HCT116 (cell line): ENCODE measurements at regions not wholly inside any gene's neighbourhood (a gene's known extent, or its start where the extent isn't known, plus 50 kb on each side); places are given as distances from the start of the nearest gene placed in this dataset.

Source experiments
- ATAC-seq: fragments of 200-7000 bp; cut with Tn5 transposase; 2 replicates; pipeline ENCODE4 v1.9.1; 2020; ENCODE audit warnings: mild to moderate bottlenecking, moderate library complexity
- BruUV-seq: library from RNA; stranded (reverse); fragments of 400-500 nt; replicated peaks from 2 replicates; lab custom pipeline; 2021; lab: Mats Ljungman, UMichigan
- CTCF ChIA-PET: fragments of 300-600 bp; sonication (Branson Sonifier 250); formaldehyde crosslinking; loops from one replicate; lab custom pipeline; 2021; ENCODE audit warnings: antibody characterized with exemption; lab: Charles Lee
- POLR2A ChIA-PET: fragments of 300-600, 350-600 bp; sonication (Branson Sonifier 250); formaldehyde crosslinking; loops from one replicate; lab custom pipeline; 2021; ENCODE audit warnings: antibody characterized with exemption; lab: Charles Lee
- RAD21 ChIA-PET, 2 experiments: fragments of 300-600 bp; sonication (Branson Sonifier 250); formaldehyde crosslinking; loops; one replicate each; lab custom pipeline; 2023; ENCODE audit warnings: low total read pairs in 2 of 2; ENCODE audit not compliant: uncharacterized antibody in 2 of 2, unreplicated experiment in 2 of 2, low non-redundant PET in 1 of 2; lab: Charles Lee
- DNase-seq: peaks from one replicate; pipeline ENCODE4 v3.0.0-alpha.2; 2010; ENCODE audit warnings: low read depth, low spot score
- H2AFZ ChIP-seq: fragments of 200-600 bp; shearing (Covaris generic), sonication (generic); 2 replicates; pipeline ENCODE4 v1.6.1; 2017; ENCODE audit warnings: low read depth, mixed run types, mixed read lengths, antibody characterized with exemption, low read length; ENCODE audit not compliant: poor library complexity, severe bottlenecking
- H3K27ac ChIP-seq: 2 replicates; pipeline ENCODE4 v1.5.1; 2012; ENCODE audit warnings: low read depth, low read length
- H3K27me3 ChIP-seq: fragments of 200-600 bp; sonication (generic); 2 replicates; pipeline ENCODE4 v1.6.1; 2016; ENCODE audit warnings: mixed run types, low read length, mixed read lengths; ENCODE audit not compliant: insufficient read depth
- H3K36me3 ChIP-seq, 2 experiments: fragments of 200-500 bp in 1 of 2; fragments of 200-600 bp in 1 of 2; sonication (Bioruptor generic) in 1 of 2; sonication (generic) in 1 of 2; 2 replicates each; pipeline versions ENCODE4 v1.5.1 to v1.6.1; 2014 to 2016; ENCODE audit warnings: low read length in 2 of 2, inconsistent platforms in 1 of 2, mixed read lengths in 1 of 2, mixed run types in 1 of 2; ENCODE audit not compliant: insufficient read depth in 2 of 2, control insufficient read depth in 1 of 2
- H3K4me1 ChIP-seq, 2 experiments: fragments of 200-600 bp in 1 of 2; sonication (generic) in 1 of 2; 2 replicates each; pipeline versions ENCODE4 v1.5.1 to v1.6.1; 2012 to 2017; ENCODE audit warnings: low read length in 2 of 2, inconsistent platforms in 1 of 2, mild to moderate bottlenecking in 1 of 2, mixed read lengths in 1 of 2, mixed run types in 1 of 2, moderate library complexity in 1 of 2; ENCODE audit not compliant: insufficient read depth in 2 of 2, control insufficient read depth in 1 of 2
- H3K4me2 ChIP-seq: fragments of 200-600 bp; sonication (generic); 2 replicates; pipeline ENCODE4 v1.6.1; 2017; ENCODE audit warnings: mixed run types, low read length, mixed read lengths
- H3K4me3 ChIP-seq, 2 experiments: fragments of 200-600 bp in 1 of 2; sonication (generic) in 1 of 2; replicated peaks in 1 of 2; 2 replicates each; pipeline ENCODE4 v1.5.1; 2011 to 2016; ENCODE audit warnings: low read length in 2 of 2, control low read depth in 1 of 2, low read depth in 1 of 2, mild to moderate bottlenecking in 1 of 2, mixed read lengths in 1 of 2, mixed run types in 1 of 2
- H3K79me2 ChIP-seq: fragments of 200-600 bp; sonication (generic); 2 replicates; pipeline ENCODE4 v1.6.1; 2017; ENCODE audit warnings: mild to moderate bottlenecking, mixed run types, low read length, moderate library complexity, mixed read lengths; ENCODE audit not compliant: insufficient read depth
- H3K9ac ChIP-seq: fragments of 200-600 bp; sonication (generic); 2 replicates; pipeline ENCODE4 v1.6.1; 2016; ENCODE audit warnings: low read length, mixed read lengths
- H3K9me2 ChIP-seq: fragments of 200-600 bp; sonication (generic), shearing (Covaris generic); 2 replicates; pipeline ENCODE4 v1.6.1; 2017; ENCODE audit warnings: mixed run types, mild to moderate bottlenecking, moderate library complexity; ENCODE audit not compliant: insufficient read depth
- H3K9me3 ChIP-seq, 2 experiments: fragments of 200-500 bp in 1 of 2; fragments of 200-600 bp in 1 of 2; sonication (Bioruptor generic) in 1 of 2; sonication (generic) in 1 of 2; 2 replicates each; pipeline ENCODE4 v1.6.1; 2014 to 2017; ENCODE audit warnings: low read length in 2 of 2, mixed read lengths in 2 of 2, inconsistent platforms in 1 of 2, low read depth in 1 of 2, mild to moderate bottlenecking in 1 of 2, mixed run types in 1 of 2, moderate library complexity in 1 of 2; ENCODE audit not compliant: control insufficient read depth in 1 of 2, insufficient read depth in 1 of 2
- H4K20me1 ChIP-seq: fragments of 200-600 bp; sonication (generic), shearing (Covaris generic); 2 replicates; pipeline ENCODE4 v1.6.1; 2017; ENCODE audit warnings: mixed run types, mild to moderate bottlenecking, moderate library complexity; ENCODE audit not compliant: insufficient read depth
- CBX3 ChIP-seq: IDR thresholded peaks from 2 replicates; pipeline ENCODE4 v1.6.1; 2012; ENCODE audit warnings: low read depth
- CEBPB ChIP-seq: IDR thresholded peaks from 2 replicates; pipeline ENCODE4 v1.6.1; 2012; ENCODE audit warnings: low read depth
- CTCF ChIP-seq, 3 experiments: fragments of 200-600 bp in 1 of 3; sonication (generic) in 1 of 3; IDR thresholded peaks in 2 of 3; conservative IDR thresholded peaks in 1 of 3; 2 replicates each; pipeline ENCODE4 v1.5.1; 2012 to 2017; ENCODE audit warnings: low read depth in 2 of 3, low read length in 2 of 3, antibody characterized with exemption in 1 of 3, borderline replicate concordance in 1 of 3, control low read depth in 1 of 3, mild to moderate bottlenecking in 1 of 3, mixed read lengths in 1 of 3, mixed run types in 1 of 3, moderate library complexity in 1 of 3; ENCODE audit not compliant: insufficient read depth in 1 of 3
- EGR1 ChIP-seq: IDR thresholded peaks from 2 replicates; pipeline ENCODE4 v1.6.1; 2012; ENCODE audit warnings: low read depth
- ELF1 ChIP-seq: IDR thresholded peaks from 2 replicates; pipeline ENCODE4 v1.6.1; 2012; ENCODE audit warnings: low read depth, borderline replicate concordance
- EZH2 ChIP-seq: fragments of 200-600 bp; sonication (generic); IDR thresholded peaks from 2 replicates; pipeline ENCODE4 v1.6.1; 2017; ENCODE audit warnings: antibody characterized with exemption, mixed run types
- FOSL1 ChIP-seq: IDR thresholded peaks from 2 replicates; pipeline ENCODE4 v1.6.1; 2012; ENCODE audit warnings: low read depth
- MAX ChIP-seq: IDR thresholded peaks from 2 replicates; pipeline ENCODE4 v1.6.1; 2012
- POLR2A ChIP-seq: IDR thresholded peaks from 2 replicates; pipeline ENCODE4 v1.7.0; 2011; ENCODE audit warnings: borderline replicate concordance; ENCODE audit not compliant: insufficient read depth, insufficient read length; ENCODE audit errors: extremely low read depth
- POLR2AphosphoS5 ChIP-seq: IDR thresholded peaks from 2 replicates; pipeline ENCODE4 v1.6.1; 2011; ENCODE audit warnings: mild to moderate bottlenecking, low read depth, low read length, moderate library complexity
- REST ChIP-seq: IDR thresholded peaks from 2 replicates; pipeline ENCODE4 v1.6.1; 2012; ENCODE audit warnings: low read depth
- SIN3A ChIP-seq: IDR thresholded peaks from 2 replicates; pipeline ENCODE4 v1.6.1; 2012; ENCODE audit warnings: low read depth
- SRF ChIP-seq: IDR thresholded peaks from 2 replicates; pipeline ENCODE4 v1.6.1; 2012; ENCODE audit warnings: low read depth
- TCF7L2 ChIP-seq: IDR thresholded peaks from 2 replicates; pipeline ENCODE4 v1.7.0; 2011; ENCODE audit warnings: borderline replicate concordance, inconsistent platforms; ENCODE audit not compliant: insufficient read depth, insufficient read length; ENCODE audit errors: extremely low read depth
- ZBTB33 ChIP-seq: IDR thresholded peaks from 2 replicates; pipeline ENCODE4 v1.6.1; 2011; ENCODE audit warnings: mild to moderate bottlenecking, low read length, moderate library complexity; ENCODE audit not compliant: insufficient replicate concordance; ENCODE audit errors: extremely low read depth
- ZFX ChIP-seq: fragments of 450-650 bp; IDR thresholded peaks from 2 replicates; pipeline ENCODE4 v1.6.1; 2017
- ZNF274 ChIP-seq: fragments of 200-500 bp; sonication (Bioruptor generic); IDR thresholded peaks from 2 replicates; pipeline ENCODE4 v1.6.1; 2014; ENCODE audit warnings: mild to moderate bottlenecking, low read depth, low read length, inconsistent platforms
- intact Hi-C: fragments of 100-400 bp; cut with micrococcal nuclease; formaldehyde crosslinking; loops from 2 replicates; pipeline ENCODE4 v1.10.0; 2022

GRCh38 chr2:66032226-66032775 is 402.6 kb upstream of the MEIS1 start:
- H3K4me2 ChIP-seq, result no peak overlapping the region
- ChIA-PET POLR2A (no interaction called here), RAD21 (no interaction called here), CTCF (no interaction called here)
- H3K36me3 ChIP-seq, result no peaks in the 10 kb centered on the region
- H3K79me2 ChIP-seq, result no peaks in the 10 kb centered on the region
- no peak overlapping the region for H3K4me3 ChIP-seq
- TF ChIP-seq POLR2A (no peak), TCF7L2 (no peak), ELF1 (no peak), POLR2AphosphoS5 (no peak), REST (no peak), CEBPB (no peak), ZFX (no peak), ZNF274 (no peak), EZH2 (no peak), FOSL1 (no peak), EGR1 (no peak), SIN3A (no peak), SRF (no peak), CTCF (IDR thresholded peaks at IDR 0.05 in 2 of 3, conservative IDR thresholded peaks at IDR 0.05 in 1 of 3; ENCODE audit: borderline replicate concordance in 1 of 3, insufficient read depth in 1 of 3, low read depth in 2 of 3, low read length in 2 of 3) (no peak), MAX (no peak), CBX3 (no peak), ZBTB33 (no peak)
- no TSS peak for BruUV-seq
- peaks cover 3% of the 10 kb centered on the region; the same call in 1 of the 2 replicates for H3K27me3 ChIP-seq
- intact Hi-C loops, result no loop called here
- no peak overlapping the region for H2AFZ ChIP-seq
- no peaks in the 10 kb centered on the region for H3K9me3 ChIP-seq
- H3K4me1 ChIP-seq, result no peaks in the 10 kb centered on the region
- DNase-seq (no peak), ATAC-seq (no peak)
- H3K27ac ChIP-seq, result no peak overlapping the region
- no peak overlapping the region for H3K9ac ChIP-seq
- no peaks in the 10 kb centered on the region for H4K20me1 ChIP-seq
- no peaks in the 10 kb centered on the region for H3K9me2 ChIP-seq
